Stimulated activated CD4-positive, alpha-beta T cell treated with anti-CD3 and anti-CD28 coated beads, Interleukin-12 subunit alpha, Interleukin-12 subunit beta, amount 100 ng/mL, for 24 hours (primary cell): ENCODE measurements at regions not wholly inside any gene's neighbourhood (a gene's known extent, or its start where the extent isn't known, plus 50 kb on each side); places are given as distances from the start of the nearest gene placed in this dataset.
"Not testable (repeated sequence)": the region's sequence is repeated elsewhere in the genome, so short reads cannot be mapped to it uniquely, and the experiment has no call there.

Experiments
- DNase-seq, 2 experiments: peaks; one replicate each; pipeline ENCODE4 v3.0.0-alpha.2; 2020; ENCODE audit warnings: low read depth in 2 of 2

GRCh38 chr7:65510187-65510538, 136.5 kb downstream of the ZNF92 start:
- not testable (repeated sequence) for DNase-seq

- not testable (repeated sequence) for DNase-seq
Measured at GRCh38 chr7:65519751-65520150, 146.1 kb downstream of the ZNF92 start.

- DNase-seq, result not testable (repeated sequence)
Measured at GRCh38 chr7:65545465-65546161, 172.0 kb downstream of the ZNF92 start.

GRCh38 chr7:65549589-65550443, 176.2 kb downstream of the ZNF92 start:
- DNase-seq, result not testable (repeated sequence)

GRCh38 chr7:65550444-65550809, 176.8 kb downstream of the ZNF92 start:
- not testable (repeated sequence) for DNase-seq

GRCh38 chr7:65551042-65551441, 177.4 kb downstream of the ZNF92 start:
- DNase-seq, result not testable (repeated sequence)

GRCh38 chr7:65554553-65555476, 181.2 kb downstream of the ZNF92 start:
- not testable (repeated sequence) for DNase-seq

GRCh38 chr7:65558584-65558983, 184.9 kb downstream of the ZNF92 start:
- not testable (repeated sequence) for DNase-seq

GRCh38 chr7:65561786-65562372, 188.2 kb downstream of the ZNF92 start:
- not testable (repeated sequence) for DNase-seq

GRCh38 chr7:65562522-65562921, 188.9 kb downstream of the ZNF92 start:
- not testable (repeated sequence) for DNase-seq

GRCh38 chr7:65563333-65563732, 189.7 kb downstream of the ZNF92 start:
- not testable (repeated sequence) for DNase-seq

GRCh38 chr7:65568226-65568625, 194.6 kb downstream of the ZNF92 start:
- not testable (repeated sequence) for DNase-seq

GRCh38 chr7:65570990-65571389, 197.3 kb downstream of the ZNF92 start:
- not testable (repeated sequence) for DNase-seq

GRCh38 chr7:65572581-65572980, 198.9 kb downstream of the ZNF92 start:
- DNase-seq, result not testable (repeated sequence)

GRCh38 chr7:65576370-65576769, 202.7 kb downstream of the ZNF92 start:
- not testable (repeated sequence) for DNase-seq

GRCh38 chr7:65582518-65583119, 209.0 kb downstream of the ZNF92 start:
- DNase-seq, result not testable (repeated sequence)

GRCh38 chr7:65602495-65602894, 228.8 kb downstream of the ZNF92 start:
- DNase-seq, result not testable (repeated sequence)

- DNase-seq, result no peak
Measured at GRCh38 chr7:65609131-65609530, 235.5 kb downstream of the ZNF92 start.

GRCh38 chr7:65613644-65614289, 240.1 kb downstream of the ZNF92 start:
- DNase-seq, result not testable (repeated sequence)

GRCh38 chr7:65616111-65616510, 242.5 kb downstream of the ZNF92 start:
- DNase-seq, result not testable (repeated sequence)
